GM12864 (cell line): ENCODE measurements at regions not wholly inside any gene's neighbourhood (a gene's known extent, or its start where the extent isn't known, plus 50 kb on each side); places are given as distances from the start of the nearest gene placed in this dataset.

ENCODE experiments used
- DNase-seq: peaks from one replicate; pipeline ENCODE4 v3.0.0-alpha.2; 2011; ENCODE audit warnings: low read depth
- H3K4me3 ChIP-seq: 2 replicates; pipeline ENCODE4 v1.5.1; 2011; ENCODE audit warnings: mild to moderate bottlenecking, low read depth, low read length, control low read depth
- CTCF ChIP-seq: IDR thresholded peaks from 2 replicates; pipeline ENCODE4 v1.5.1; 2011; ENCODE audit warnings: low read depth, mild to moderate bottlenecking, moderate library complexity, low read length, control low read depth, inconsistent platforms; ENCODE audit errors: missing control alignments

GRCh38 chr12:95412482-95413311 is 61.3 kb upstream of the METAP2 start:
- TF ChIP-seq CTCF: no peak
- no peak overlapping the region for H3K4me3 ChIP-seq
- no peak for DNase-seq

- no peak for DNase-seq
- H3K4me3 ChIP-seq: no peak overlapping the region
- TF ChIP-seq CTCF: no peak
Observed at GRCh38 chr12:95413576-95413975, 60.4 kb upstream of the METAP2 start.

GRCh38 chr12:95415451-95415850 is 58.5 kb upstream of the METAP2 start:
- no peak overlapping the region for H3K4me3 ChIP-seq
- TF ChIP-seq CTCF: no peak

GRCh38 chr12:95416111-95416636 is 57.8 kb upstream of the METAP2 start:
- H3K4me3 ChIP-seq: no peak overlapping the region
- TF ChIP-seq CTCF: no peak
- DNase-seq: no peak

More at GRCh38 chr12:95415451-95415850, 58.5 kb upstream of the METAP2 start:
- no peak for DNase-seq

- no peak for TF ChIP-seq CTCF
- H3K4me3 ChIP-seq: no peak overlapping the region
- DNase-seq: no peak
Observed at GRCh38 chr12:95417372-95417771, 56.6 kb upstream of the METAP2 start.

GRCh38 chr12:95418142-95418541 is 55.8 kb upstream of the METAP2 start:
- no peak overlapping the region for H3K4me3 ChIP-seq
- DNase-seq: no peak
- no peak for TF ChIP-seq CTCF
